GM23338 (cell line): ENCODE measurements at regions not wholly inside any gene's neighbourhood (a gene's known extent, or its start where the extent isn't known, plus 50 kb on each side); places are given as distances from the start of the nearest gene placed in this dataset.

Experiments used
- ATAC-seq: fragments of 200-7000 bp; cut with Tn5 transposase; 3 replicates; pipeline ENCODE4 v1.9.1; 2020
- DNase-seq: peaks from one replicate; pipeline ENCODE4 v3.0.0-alpha.2; 2015; ENCODE audit warnings: low spot score
- H2AFZ ChIP-seq: fragments of 200-600 bp; sonication (generic); 2 replicates; pipeline ENCODE4 v1.8.0; 2016; ENCODE audit warnings: antibody characterized with exemption, mild to moderate bottlenecking, moderate library complexity
- H3F3A ChIP-seq: fragments of 200-600 bp; sonication (generic); replicated peaks from 2 replicates; pipeline ENCODE4 v1.8.0; 2017; ENCODE audit warnings: antibody characterized with exemption, mixed run types, low read depth
- H3K27ac ChIP-seq: fragments of 200-600 bp; sonication (generic); 2 replicates; pipeline ENCODE4 v1.6.1; 2016; ENCODE audit warnings: low read depth
- H3K27me3 ChIP-seq: fragments of 200-600 bp; sonication (generic); 2 replicates; pipeline ENCODE4 v1.8.0; 2016; ENCODE audit warnings: mild to moderate bottlenecking, mixed run types, moderate library complexity; ENCODE audit not compliant: insufficient read depth
- H3K36me3 ChIP-seq: fragments of 200-600 bp; sonication (generic); 2 replicates; pipeline ENCODE4 v1.8.0; 2016; ENCODE audit warnings: mild to moderate bottlenecking; ENCODE audit not compliant: insufficient read depth
- H3K4me1 ChIP-seq: fragments of 200-600 bp; sonication (generic); 2 replicates; pipeline ENCODE4 v1.8.0; 2016; ENCODE audit warnings: mild to moderate bottlenecking, moderate library complexity; ENCODE audit not compliant: insufficient read depth
- H3K4me2 ChIP-seq: fragments of 200-600 bp; sonication (generic); 2 replicates; pipeline ENCODE4 v1.7.1; 2017; ENCODE audit warnings: mixed run types
- H3K4me3 ChIP-seq: fragments of 200-600 bp; sonication (generic); 2 replicates; pipeline ENCODE4 v1.6.1; 2016; ENCODE audit warnings: mixed run types
- H3K79me2 ChIP-seq: fragments of 200-600 bp; sonication (generic); replicated peaks from 2 replicates; pipeline ENCODE4 v1.8.0; 2017; ENCODE audit warnings: mild to moderate bottlenecking; ENCODE audit not compliant: insufficient read depth
- H3K9me2 ChIP-seq: fragments of 200-600 bp; sonication (generic); 2 replicates; pipeline ENCODE4 v1.8.0; 2017; ENCODE audit not compliant: insufficient read depth
- H4K20me1 ChIP-seq: fragments of 200-600 bp; sonication (generic); replicated peaks from 2 replicates; pipeline ENCODE4 v1.8.0; 2017; ENCODE audit warnings: mild to moderate bottlenecking; ENCODE audit not compliant: insufficient read depth
- H3K27ac Mint-ChIP-seq: 2 replicates; pipeline ENCODE4 v1.8.0; 2020; ENCODE audit warnings: inconsistent platforms, mild to moderate bottlenecking, moderate library complexity, mixed read lengths
- H3K27me3 Mint-ChIP-seq: 3 replicates; pipeline ENCODE4 v1.8.0; 2022; ENCODE audit warnings: low read depth, mild to moderate bottlenecking, moderate library complexity, mixed read lengths, inconsistent platforms; ENCODE audit not compliant: insufficient read depth, poor library complexity
- H3K36me3 Mint-ChIP-seq: 3 replicates; pipeline ENCODE4 v1.8.0; 2021; ENCODE audit warnings: low read depth, mild to moderate bottlenecking, inconsistent platforms, moderate library complexity, mixed read lengths
- H3K4me1 Mint-ChIP-seq: 3 replicates; pipeline ENCODE4 v1.8.0; 2020; ENCODE audit warnings: mild to moderate bottlenecking, inconsistent platforms, mixed read lengths
- H3K4me3 Mint-ChIP-seq: 3 replicates; pipeline ENCODE4 v1.8.0; 2021; ENCODE audit warnings: moderate library complexity, mild to moderate bottlenecking, inconsistent platforms, mixed read lengths
- H3K9me3 Mint-ChIP-seq: 3 replicates; pipeline ENCODE4 v1.8.0; 2020; ENCODE audit warnings: moderate library complexity, mild to moderate bottlenecking, inconsistent platforms, mixed read lengths
- ZNF114 ChIP-seq: fragments of 250-450 bp; sonication (Bioruptor Pico); IDR thresholded peaks from 2 replicates; pipeline ENCODE4 v1.5.0; 2020; ENCODE audit warnings: mild to moderate bottlenecking, moderate library complexity
- ZNF331 ChIP-seq: fragments of 250-450 bp; sonication (Bioruptor Pico); IDR thresholded peaks from 2 replicates; pipeline ENCODE4 v1.5.0; 2020; ENCODE audit warnings: low read depth, mild to moderate bottlenecking, moderate library complexity
- TF ChIP-seq, protein P1 (sequence below): fragments of 250-450 bp; sonication (Bioruptor Pico); IDR thresholded peaks from 2 replicates; pipeline ENCODE4 v1.5.0; 2020; ENCODE audit warnings: mild to moderate bottlenecking, moderate library complexity
- TF ChIP-seq, protein P2 (sequence below), 2 experiments: fragments of 200-600 bp in 1 of 2; sonication (generic) in 1 of 2; conservative IDR thresholded peaks; 2 replicates each; pipeline versions ENCODE4 v1.5.1 to v1.6.1; 2016 to 2017; ENCODE audit warnings: antibody characterized with exemption in 2 of 2, low read depth in 2 of 2, mild to moderate bottlenecking in 2 of 2, moderate library complexity in 1 of 2
- TF ChIP-seq, protein P3 (sequence below): IDR thresholded peaks from 2 replicates; pipeline ENCODE4 v1.6.1; 2016; ENCODE audit warnings: antibody characterized with exemption

DNA sequence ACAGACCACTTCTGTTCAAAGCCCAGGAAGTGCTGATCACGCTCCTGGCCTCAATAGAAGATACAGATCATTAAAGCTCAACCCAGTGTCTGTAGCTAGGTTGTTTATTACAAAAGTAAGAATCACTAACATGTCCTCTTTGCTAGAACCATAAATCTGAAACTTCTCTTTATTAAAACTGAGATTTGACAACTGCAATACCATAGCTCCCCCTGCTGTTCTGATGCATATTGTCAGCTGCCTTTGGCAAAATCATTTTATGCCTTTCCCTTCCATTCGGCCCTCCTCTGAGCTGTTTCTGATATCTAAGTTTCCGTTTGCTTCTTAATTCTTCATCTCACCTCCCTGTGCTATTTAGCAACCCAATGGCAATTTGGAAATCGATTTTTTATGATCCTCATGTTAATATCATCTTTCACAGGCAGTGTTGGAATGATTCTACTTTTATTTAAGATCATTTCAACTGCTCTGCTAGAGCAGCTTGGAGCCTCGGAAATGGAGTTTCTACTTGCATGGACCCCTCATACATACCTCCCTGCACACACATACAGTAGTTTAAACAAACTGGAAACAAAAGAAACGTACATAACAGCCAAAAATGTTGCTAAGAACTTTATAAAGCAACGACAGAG is 998.8 kb downstream of the MAT2B start:
- H3K27me3 ChIP-seq, result no peaks in the 10 kb centered on the region
- H3K4me3 ChIP-seq, result no peak overlapping the region
- TF ChIP-seq ZNF331 (CRISPR knock-in tag), result no peak
- TF ChIP-seq, protein P1, sequence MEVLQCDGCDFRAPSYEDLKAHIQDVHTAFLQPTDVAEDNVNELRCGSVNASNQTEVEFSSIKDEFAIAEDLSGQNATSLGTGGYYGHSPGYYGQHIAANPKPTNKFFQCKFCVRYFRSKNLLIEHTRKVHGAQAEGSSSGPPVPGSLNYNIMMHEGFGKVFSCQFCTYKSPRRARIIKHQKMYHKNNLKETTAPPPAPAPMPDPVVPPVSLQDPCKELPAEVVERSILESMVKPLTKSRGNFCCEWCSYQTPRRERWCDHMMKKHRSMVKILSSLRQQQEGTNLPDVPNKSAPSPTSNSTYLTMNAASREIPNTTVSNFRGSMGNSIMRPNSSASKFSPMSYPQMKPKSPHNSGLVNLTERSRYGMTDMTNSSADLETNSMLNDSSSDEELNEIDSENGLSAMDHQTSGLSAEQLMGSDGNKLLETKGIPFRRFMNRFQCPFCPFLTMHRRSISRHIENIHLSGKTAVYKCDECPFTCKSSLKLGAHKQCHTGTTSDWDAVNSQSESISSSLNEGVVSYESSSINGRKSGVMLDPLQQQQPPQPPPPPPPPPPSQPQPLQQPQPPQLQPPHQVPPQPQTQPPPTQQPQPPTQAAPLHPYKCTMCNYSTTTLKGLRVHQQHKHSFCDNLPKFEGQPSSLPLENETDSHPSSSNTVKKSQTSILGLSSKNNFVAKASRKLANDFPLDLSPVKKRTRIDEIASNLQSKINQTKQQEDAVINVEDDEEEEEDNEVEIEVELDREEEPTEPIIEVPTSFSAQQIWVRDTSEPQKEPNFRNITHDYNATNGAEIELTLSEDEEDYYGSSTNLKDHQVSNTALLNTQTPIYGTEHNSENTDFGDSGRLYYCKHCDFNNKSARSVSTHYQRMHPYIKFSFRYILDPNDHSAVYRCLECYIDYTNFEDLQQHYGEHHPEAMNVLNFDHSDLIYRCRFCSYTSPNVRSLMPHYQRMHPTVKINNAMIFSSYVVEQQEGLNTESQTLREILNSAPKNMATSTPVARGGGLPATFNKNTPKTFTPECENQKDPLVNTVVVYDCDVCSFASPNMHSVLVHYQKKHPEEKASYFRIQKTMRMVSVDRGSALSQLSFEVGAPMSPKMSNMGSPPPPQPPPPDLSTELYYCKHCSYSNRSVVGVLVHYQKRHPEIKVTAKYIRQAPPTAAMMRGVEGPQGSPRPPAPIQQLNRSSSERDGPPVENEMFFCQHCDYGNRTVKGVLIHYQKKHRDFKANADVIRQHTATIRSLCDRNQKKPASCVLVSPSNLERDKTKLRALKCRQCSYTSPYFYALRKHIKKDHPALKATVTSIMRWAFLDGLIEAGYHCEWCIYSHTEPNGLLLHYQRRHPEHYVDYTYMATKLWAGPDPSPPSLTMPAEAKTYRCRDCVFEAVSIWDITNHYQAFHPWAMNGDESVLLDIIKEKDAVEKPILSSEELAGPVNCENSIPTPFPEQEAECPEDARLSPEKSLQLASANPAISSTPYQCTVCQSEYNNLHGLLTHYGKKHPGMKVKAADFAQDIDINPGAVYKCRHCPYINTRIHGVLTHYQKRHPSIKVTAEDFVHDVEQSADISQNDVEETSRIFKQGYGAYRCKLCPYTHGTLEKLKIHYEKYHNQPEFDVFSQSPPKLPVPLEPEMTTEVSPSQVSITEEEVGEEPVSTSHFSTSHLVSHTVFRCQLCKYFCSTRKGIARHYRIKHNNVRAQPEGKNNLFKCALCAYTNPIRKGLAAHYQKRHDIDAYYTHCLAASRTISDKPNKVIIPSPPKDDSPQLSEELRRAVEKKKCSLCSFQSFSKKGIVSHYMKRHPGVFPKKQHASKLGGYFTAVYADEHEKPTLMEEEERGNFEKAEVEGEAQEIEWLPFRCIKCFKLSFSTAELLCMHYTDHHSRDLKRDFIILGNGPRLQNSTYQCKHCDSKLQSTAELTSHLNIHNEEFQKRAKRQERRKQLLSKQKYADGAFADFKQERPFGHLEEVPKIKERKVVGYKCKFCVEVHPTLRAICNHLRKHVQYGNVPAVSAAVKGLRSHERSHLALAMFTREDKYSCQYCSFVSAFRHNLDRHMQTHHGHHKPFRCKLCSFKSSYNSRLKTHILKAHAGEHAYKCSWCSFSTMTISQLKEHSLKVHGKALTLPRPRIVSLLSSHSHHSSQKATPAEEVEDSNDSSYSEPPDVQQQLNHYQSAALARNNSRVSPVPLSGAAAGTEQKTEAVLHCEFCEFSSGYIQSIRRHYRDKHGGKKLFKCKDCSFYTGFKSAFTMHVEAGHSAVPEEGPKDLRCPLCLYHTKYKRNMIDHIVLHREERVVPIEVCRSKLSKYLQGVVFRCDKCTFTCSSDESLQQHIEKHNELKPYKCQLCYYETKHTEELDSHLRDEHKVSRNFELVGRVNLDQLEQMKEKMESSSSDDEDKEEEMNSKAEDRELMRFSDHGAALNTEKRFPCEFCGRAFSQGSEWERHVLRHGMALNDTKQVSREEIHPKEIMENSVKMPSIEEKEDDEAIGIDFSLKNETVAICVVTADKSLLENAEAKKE (CRISPR knock-in tag), result no peak
- TF ChIP-seq, protein P2, sequence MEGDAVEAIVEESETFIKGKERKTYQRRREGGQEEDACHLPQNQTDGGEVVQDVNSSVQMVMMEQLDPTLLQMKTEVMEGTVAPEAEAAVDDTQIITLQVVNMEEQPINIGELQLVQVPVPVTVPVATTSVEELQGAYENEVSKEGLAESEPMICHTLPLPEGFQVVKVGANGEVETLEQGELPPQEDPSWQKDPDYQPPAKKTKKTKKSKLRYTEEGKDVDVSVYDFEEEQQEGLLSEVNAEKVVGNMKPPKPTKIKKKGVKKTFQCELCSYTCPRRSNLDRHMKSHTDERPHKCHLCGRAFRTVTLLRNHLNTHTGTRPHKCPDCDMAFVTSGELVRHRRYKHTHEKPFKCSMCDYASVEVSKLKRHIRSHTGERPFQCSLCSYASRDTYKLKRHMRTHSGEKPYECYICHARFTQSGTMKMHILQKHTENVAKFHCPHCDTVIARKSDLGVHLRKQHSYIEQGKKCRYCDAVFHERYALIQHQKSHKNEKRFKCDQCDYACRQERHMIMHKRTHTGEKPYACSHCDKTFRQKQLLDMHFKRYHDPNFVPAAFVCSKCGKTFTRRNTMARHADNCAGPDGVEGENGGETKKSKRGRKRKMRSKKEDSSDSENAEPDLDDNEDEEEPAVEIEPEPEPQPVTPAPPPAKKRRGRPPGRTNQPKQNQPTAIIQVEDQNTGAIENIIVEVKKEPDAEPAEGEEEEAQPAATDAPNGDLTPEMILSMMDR (conservative IDR thresholded peaks at IDR 0.05; ENCODE audit: low read depth in 2 of 2), result peak; percentile 82 to 87
- TF ChIP-seq, protein P3, sequence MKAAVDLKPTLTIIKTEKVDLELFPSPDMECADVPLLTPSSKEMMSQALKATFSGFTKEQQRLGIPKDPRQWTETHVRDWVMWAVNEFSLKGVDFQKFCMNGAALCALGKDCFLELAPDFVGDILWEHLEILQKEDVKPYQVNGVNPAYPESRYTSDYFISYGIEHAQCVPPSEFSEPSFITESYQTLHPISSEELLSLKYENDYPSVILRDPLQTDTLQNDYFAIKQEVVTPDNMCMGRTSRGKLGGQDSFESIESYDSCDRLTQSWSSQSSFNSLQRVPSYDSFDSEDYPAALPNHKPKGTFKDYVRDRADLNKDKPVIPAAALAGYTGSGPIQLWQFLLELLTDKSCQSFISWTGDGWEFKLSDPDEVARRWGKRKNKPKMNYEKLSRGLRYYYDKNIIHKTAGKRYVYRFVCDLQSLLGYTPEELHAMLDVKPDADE, result no peak
- no peak for TF ChIP-seq ZNF114 (CRISPR knock-in tag)
- no peak overlapping the region for H3K4me2 ChIP-seq
- ATAC-seq, result peak; percentile 46; the same call in 2 of the 3 replicates
- H3K9me2 ChIP-seq, result no peaks in the 10 kb centered on the region
- Mint-ChIP-seq H3K9me3 (no peaks in the 10 kb centered on the region; the same call in 2 of the 3 replicates), H3K4me1 (peaks cover 12% of the 10 kb centered on the region), H3K4me3 (no peak overlapping the region), H3K27ac (no peak overlapping the region), H3K36me3 (no peaks in the 10 kb centered on the region; the same call in 2 of the 3 replicates), H3K27me3 (peaks cover 2% of the 10 kb centered on the region)
- no peaks in the 10 kb centered on the region for H3K79me2 ChIP-seq
- peak overlapping the region; percentile 64; the same call in 1 of the 2 replicates for H2AFZ ChIP-seq
- H3F3A ChIP-seq, result no peaks in the 10 kb centered on the region
- DNase-seq, result peak; percentile 78
- H4K20me1 ChIP-seq, result no peaks in the 10 kb centered on the region
- H3K36me3 ChIP-seq, result no peaks in the 10 kb centered on the region
- no peak overlapping the region for H3K27ac ChIP-seq
- H3K4me1 ChIP-seq, result peaks cover 6% of the 10 kb centered on the region
